IMR-90 (cell line): ENCODE measurements at regions not wholly inside any gene's neighbourhood (a gene's known extent, or its start where the extent isn't known, plus 50 kb on each side); places are given as distances from the start of the nearest gene placed in this dataset.

Source experiments
- BHLHE40 ChIP-seq: fragments of 150-350 bp; IDR thresholded peaks from 2 replicates; pipeline ENCODE4 v1.6.1; 2016; ENCODE audit warnings: mild to moderate bottlenecking, low read depth, low read length
- CEBPB ChIP-seq: IDR thresholded peaks from 2 replicates; pipeline ENCODE4 v1.6.1; 2012; ENCODE audit warnings: low read depth, low read length, improper control_type of control experiment
- POLR2A ChIP-seq: IDR thresholded peaks from 2 replicates; pipeline ENCODE4 v1.6.1; 2012; ENCODE audit warnings: mild to moderate bottlenecking, low read depth, low read length
- RAD21 ChIP-seq: IDR thresholded peaks from 2 replicates; pipeline ENCODE4 v1.6.1; 2012; ENCODE audit warnings: low read length, improper control_type of control experiment
- RCOR1 ChIP-seq: IDR thresholded peaks from 2 replicates; pipeline ENCODE4 v1.6.1; 2012; ENCODE audit warnings: mild to moderate bottlenecking, low read length, improper control_type of control experiment; ENCODE audit not compliant: insufficient replicate concordance
- RFX5 ChIP-seq: IDR thresholded peaks from 2 replicates; pipeline ENCODE4 v1.8.0; 2012; ENCODE audit warnings: low read depth, mild to moderate bottlenecking, low read length, moderate library complexity
- SMC3 ChIP-seq: fragments of 150-350 bp; IDR thresholded peaks from 2 replicates; pipeline ENCODE4 v1.6.1; 2016; ENCODE audit warnings: low read depth, mild to moderate bottlenecking, antibody characterized with exemption, low read length, moderate library complexity
- TF ChIP-seq, protein P1 (sequence below): conservative IDR thresholded peaks from 2 replicates; pipeline ENCODE4 v1.5.1; 2012; ENCODE audit warnings: mild to moderate bottlenecking, low read depth, low read length, improper control_type of control experiment
- TF ChIP-seq, protein P2 (sequence below): fragments of 150-350 bp; IDR thresholded peaks from 2 replicates; pipeline ENCODE4 v1.6.1; 2017; ENCODE audit warnings: mild to moderate bottlenecking, antibody characterized with exemption, low read length, low read depth

DNA sequence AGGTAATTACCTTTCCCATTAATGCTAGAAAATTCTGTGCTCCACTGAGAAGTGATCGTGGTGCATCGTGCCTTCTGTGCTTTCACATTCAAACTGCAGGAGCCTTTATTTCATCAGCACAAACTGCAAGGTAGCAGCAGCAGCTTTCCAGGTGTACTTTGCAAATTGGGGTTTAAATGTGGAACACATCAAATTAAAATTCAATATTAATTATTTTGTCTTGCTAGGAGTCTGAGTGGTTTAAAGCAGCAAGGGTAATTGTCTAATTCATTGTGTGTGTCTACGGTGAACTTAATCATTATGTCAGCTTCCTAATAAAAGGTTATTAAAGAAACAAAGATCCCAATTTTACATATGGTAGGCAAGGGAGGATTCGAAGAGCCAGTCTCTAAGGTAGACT, 180.8 kb upstream of the ATP5MC3 start:
- TF ChIP-seq CEBPB (no peak), RCOR1 (no peak), POLR2A (no peak), SMC3 (no peak), RFX5 (no peak), BHLHE40 (no peak), RAD21 (no peak)
- TF ChIP-seq, protein P1, sequence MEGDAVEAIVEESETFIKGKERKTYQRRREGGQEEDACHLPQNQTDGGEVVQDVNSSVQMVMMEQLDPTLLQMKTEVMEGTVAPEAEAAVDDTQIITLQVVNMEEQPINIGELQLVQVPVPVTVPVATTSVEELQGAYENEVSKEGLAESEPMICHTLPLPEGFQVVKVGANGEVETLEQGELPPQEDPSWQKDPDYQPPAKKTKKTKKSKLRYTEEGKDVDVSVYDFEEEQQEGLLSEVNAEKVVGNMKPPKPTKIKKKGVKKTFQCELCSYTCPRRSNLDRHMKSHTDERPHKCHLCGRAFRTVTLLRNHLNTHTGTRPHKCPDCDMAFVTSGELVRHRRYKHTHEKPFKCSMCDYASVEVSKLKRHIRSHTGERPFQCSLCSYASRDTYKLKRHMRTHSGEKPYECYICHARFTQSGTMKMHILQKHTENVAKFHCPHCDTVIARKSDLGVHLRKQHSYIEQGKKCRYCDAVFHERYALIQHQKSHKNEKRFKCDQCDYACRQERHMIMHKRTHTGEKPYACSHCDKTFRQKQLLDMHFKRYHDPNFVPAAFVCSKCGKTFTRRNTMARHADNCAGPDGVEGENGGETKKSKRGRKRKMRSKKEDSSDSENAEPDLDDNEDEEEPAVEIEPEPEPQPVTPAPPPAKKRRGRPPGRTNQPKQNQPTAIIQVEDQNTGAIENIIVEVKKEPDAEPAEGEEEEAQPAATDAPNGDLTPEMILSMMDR: no peak
- TF ChIP-seq, protein P2, sequence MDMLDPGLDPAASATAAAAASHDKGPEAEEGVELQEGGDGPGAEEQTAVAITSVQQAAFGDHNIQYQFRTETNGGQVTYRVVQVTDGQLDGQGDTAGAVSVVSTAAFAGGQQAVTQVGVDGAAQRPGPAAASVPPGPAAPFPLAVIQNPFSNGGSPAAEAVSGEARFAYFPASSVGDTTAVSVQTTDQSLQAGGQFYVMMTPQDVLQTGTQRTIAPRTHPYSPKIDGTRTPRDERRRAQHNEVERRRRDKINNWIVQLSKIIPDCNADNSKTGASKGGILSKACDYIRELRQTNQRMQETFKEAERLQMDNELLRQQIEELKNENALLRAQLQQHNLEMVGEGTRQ: no peak
